ENCODE measurements at regions not wholly inside any gene's neighbourhood (a gene's known extent, or its start where the extent isn't known, plus 50 kb on each side); places are given as distances from the start of the nearest gene placed in this dataset.

DNA sequence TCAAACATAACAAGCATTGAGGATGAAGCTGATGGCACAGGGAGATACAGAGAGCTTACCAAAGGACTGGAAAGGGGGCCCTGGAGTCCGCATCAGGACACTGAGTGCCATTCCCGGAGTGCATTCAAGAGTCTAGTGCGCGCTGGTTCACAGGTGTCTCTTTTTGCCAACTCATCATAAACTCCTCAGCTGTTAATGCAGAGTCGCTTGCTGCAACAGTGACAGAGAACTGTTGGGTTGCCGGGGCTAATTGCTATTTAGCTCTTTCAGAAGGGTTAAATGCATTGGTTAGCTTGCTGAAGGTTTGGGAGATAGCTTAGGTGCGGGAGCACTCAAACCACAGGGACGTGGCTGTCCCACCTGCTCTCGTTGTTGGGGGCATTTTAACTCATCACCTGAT is 1091.6 kb upstream of the EEF2KMT start:
- ChIA-PET RAD21 (ENCODE audit: low non-redundant PET in 1 of 2, low total read pairs in 2 of 2, uncharacterized antibody in 2 of 2, unreplicated experiment in 2 of 2) (no interaction called here), CTCF (no interaction called here), POLR2A (no interaction called here)
- ATAC-seq (no peak), DNase-seq (ENCODE audit: low read depth, low spot score) (no peak)
- no peak for TF ChIP-seq ZNF274 (IDR thresholded peaks at IDR 0.05; ENCODE audit: low read depth, low read length)
- TF ChIP-seq, protein P1, sequence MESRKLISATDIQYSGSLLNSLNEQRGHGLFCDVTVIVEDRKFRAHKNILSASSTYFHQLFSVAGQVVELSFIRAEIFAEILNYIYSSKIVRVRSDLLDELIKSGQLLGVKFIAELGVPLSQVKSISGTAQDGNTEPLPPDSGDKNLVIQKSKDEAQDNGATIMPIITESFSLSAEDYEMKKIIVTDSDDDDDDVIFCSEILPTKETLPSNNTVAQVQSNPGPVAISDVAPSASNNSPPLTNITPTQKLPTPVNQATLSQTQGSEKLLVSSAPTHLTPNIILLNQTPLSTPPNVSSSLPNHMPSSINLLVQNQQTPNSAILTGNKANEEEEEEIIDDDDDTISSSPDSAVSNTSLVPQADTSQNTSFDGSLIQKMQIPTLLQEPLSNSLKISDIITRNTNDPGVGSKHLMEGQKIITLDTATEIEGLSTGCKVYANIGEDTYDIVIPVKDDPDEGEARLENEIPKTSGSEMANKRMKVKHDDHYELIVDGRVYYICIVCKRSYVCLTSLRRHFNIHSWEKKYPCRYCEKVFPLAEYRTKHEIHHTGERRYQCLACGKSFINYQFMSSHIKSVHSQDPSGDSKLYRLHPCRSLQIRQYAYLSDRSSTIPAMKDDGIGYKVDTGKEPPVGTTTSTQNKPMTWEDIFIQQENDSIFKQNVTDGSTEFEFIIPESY (IDR thresholded peaks at IDR 0.05; ENCODE audit: extremely low read depth, insufficient replicate concordance, low read length) = no peak
- TF ChIP-seq SP1 (IDR thresholded peaks at IDR 0.05; ENCODE audit: low read depth) = no peak
- no peak for TF ChIP-seq REST (IDR thresholded peaks at IDR 0.05; ENCODE audit: low read depth)
- TF ChIP-seq POLR2AphosphoS5 (IDR thresholded peaks at IDR 0.05; ENCODE audit: low read depth, low read length) = no peak
- no peak for TF ChIP-seq ZFX (IDR thresholded peaks at IDR 0.05)
- no peak for TF ChIP-seq FOSL1 (IDR thresholded peaks at IDR 0.05; ENCODE audit: low read depth)
- no peak for TF ChIP-seq CEBPB (IDR thresholded peaks at IDR 0.05; ENCODE audit: low read depth)
- no peak for TF ChIP-seq ELF1 (IDR thresholded peaks at IDR 0.05; ENCODE audit: borderline replicate concordance, low read depth)
- no peak for TF ChIP-seq ATF3 (IDR thresholded peaks at IDR 0.05)
- no peak for TF ChIP-seq EGR1 (IDR thresholded peaks at IDR 0.05; ENCODE audit: low read depth)
- TF ChIP-seq, protein P2, sequence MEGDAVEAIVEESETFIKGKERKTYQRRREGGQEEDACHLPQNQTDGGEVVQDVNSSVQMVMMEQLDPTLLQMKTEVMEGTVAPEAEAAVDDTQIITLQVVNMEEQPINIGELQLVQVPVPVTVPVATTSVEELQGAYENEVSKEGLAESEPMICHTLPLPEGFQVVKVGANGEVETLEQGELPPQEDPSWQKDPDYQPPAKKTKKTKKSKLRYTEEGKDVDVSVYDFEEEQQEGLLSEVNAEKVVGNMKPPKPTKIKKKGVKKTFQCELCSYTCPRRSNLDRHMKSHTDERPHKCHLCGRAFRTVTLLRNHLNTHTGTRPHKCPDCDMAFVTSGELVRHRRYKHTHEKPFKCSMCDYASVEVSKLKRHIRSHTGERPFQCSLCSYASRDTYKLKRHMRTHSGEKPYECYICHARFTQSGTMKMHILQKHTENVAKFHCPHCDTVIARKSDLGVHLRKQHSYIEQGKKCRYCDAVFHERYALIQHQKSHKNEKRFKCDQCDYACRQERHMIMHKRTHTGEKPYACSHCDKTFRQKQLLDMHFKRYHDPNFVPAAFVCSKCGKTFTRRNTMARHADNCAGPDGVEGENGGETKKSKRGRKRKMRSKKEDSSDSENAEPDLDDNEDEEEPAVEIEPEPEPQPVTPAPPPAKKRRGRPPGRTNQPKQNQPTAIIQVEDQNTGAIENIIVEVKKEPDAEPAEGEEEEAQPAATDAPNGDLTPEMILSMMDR (IDR thresholded peaks at IDR 0.05 in 2 of 3, conservative IDR thresholded peaks at IDR 0.05 in 1 of 3; ENCODE audit: borderline replicate concordance in 1 of 3, insufficient read depth in 1 of 3, low read depth in 2 of 3, low read length in 2 of 3) = no peak
- TF ChIP-seq EZH2phosphoT487 (IDR thresholded peaks at IDR 0.05; ENCODE audit: borderline replicate concordance) = no peak
- no peak for TF ChIP-seq CBX3 (IDR thresholded peaks at IDR 0.05; ENCODE audit: low read depth)
- Histone ChIP-seq H3K9me2 (ENCODE audit: insufficient read depth) (no peaks in the 10 kb centered on the region), H3K9me3 (ENCODE audit: control insufficient read depth in 1 of 2, insufficient read depth in 1 of 2, low read depth in 1 of 2, low read length in 2 of 2) (no peaks in the 10 kb centered on the region), H3K4me1 (ENCODE audit: control insufficient read depth in 1 of 2, insufficient read depth in 2 of 2, low read length in 2 of 2) (no peaks in the 10 kb centered on the region), H3K27ac (ENCODE audit: low read depth, low read length) (no peak overlapping the region), H4K20me1 (ENCODE audit: insufficient read depth) (no peaks in the 10 kb centered on the region), H2AFZ (ENCODE audit: low read depth, low read length, poor library complexity, severe bottlenecking) (no peak overlapping the region), H3K4me3 (replicated peaks in 1 of 2; ENCODE audit: low read depth in 1 of 2, low read length in 2 of 2) (no peak overlapping the region), H3K9ac (ENCODE audit: low read length) (no peak overlapping the region), H3K79me2 (ENCODE audit: insufficient read depth, low read length) (no peaks in the 10 kb centered on the region), H3K4me2 (ENCODE audit: low read length) (no peak overlapping the region), H3K36me3 (ENCODE audit: control insufficient read depth in 1 of 2, insufficient read depth in 2 of 2, low read length in 2 of 2) (no peaks in the 10 kb centered on the region), H3K27me3 (ENCODE audit: insufficient read depth, low read length) (no peaks in the 10 kb centered on the region)
- intact Hi-C loops (cut with micrococcal nuclease) = no loop called here
- BruUV-seq (replicated peaks) = no TSS peak
